Brain microvascular endothelial cell (primary cell): ENCODE measurements at regions not wholly inside any gene's neighbourhood (a gene's known extent, or its start where the extent isn't known, plus 50 kb on each side); places are given as distances from the start of the nearest gene placed in this dataset.

Experiments
- DNase-seq: peaks from one replicate; pipeline ENCODE4 v3.0.0-alpha.2; 2020
- H3K27ac ChIP-seq: fragments of 250-450 bp; sonication (Bioruptor Pico); 2 replicates; pipeline ENCODE4 v1.5.1; 2020; ENCODE audit warnings: mild to moderate bottlenecking, moderate library complexity
- H3K27me3 ChIP-seq: fragments of 250-450 bp; sonication (Bioruptor Pico); replicated peaks from 2 replicates; pipeline ENCODE4 v1.5.1; 2020; ENCODE audit warnings: mild to moderate bottlenecking
- H3K36me3 ChIP-seq: fragments of 250-450 bp; sonication (Bioruptor Pico); replicated peaks from 2 replicates; pipeline ENCODE4 v1.5.1; 2020; ENCODE audit warnings: mild to moderate bottlenecking
- H3K4me3 ChIP-seq: 2 replicates; pipeline ENCODE4 v1.5.1; 2011; ENCODE audit warnings: low read depth, mild to moderate bottlenecking, control low read depth, low read length, moderate library complexity
- CTCF ChIP-seq: IDR thresholded peaks from 2 replicates; pipeline ENCODE4 v1.5.1; 2011; ENCODE audit warnings: low read depth, mild to moderate bottlenecking, moderate library complexity, low read length, control low read depth, inconsistent platforms; ENCODE audit errors: missing control alignments
- in situ Hi-C: cut with HindIII; loops from 2 replicates; pipeline ENCODE4 v1.10.0; 2017; ENCODE audit warnings: low sequenced_read_pairs, low pct_ligation_motif_present

DNA sequence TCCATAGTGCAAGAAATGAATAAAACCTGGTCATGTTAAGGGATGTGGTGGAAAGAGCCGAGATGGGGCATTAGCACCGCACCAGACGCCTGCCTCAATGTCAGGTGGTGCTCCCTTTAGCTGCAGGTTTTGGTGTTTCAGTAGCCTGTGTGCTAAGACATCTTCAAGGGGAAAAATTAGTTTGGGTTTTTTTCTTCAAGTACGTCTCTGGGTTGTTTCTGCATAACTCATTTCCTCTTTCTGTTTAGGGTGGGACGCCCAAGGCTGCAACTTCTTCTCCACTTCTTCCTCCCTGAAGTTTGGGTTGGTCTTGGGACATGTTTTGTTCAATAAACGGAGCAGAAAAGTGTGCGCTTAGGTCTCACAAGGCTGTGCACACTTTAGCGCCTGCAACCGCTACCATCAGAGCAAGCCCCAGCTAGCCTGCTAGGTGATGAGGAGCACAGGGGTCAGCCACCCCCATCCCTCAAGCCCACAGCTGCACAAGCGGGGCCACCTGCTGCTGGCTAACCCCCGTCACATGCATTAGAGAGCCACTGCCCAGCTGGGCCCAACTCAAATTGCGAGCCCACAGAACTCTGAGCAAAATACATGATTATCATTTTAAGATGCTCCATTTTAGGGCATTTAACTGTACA is 1495.7 kb downstream of the TBC1D22A start:
- no peak for TF ChIP-seq CTCF
- DNase-seq = no peak
- H3K36me3 ChIP-seq = no peaks in the 10 kb centered on the region
- no peaks in the 10 kb centered on the region for H3K27me3 ChIP-seq
- in situ Hi-C loops = no loop called here
- no peak overlapping the region for H3K4me3 ChIP-seq
- no peak overlapping the region for H3K27ac ChIP-seq

DNA sequence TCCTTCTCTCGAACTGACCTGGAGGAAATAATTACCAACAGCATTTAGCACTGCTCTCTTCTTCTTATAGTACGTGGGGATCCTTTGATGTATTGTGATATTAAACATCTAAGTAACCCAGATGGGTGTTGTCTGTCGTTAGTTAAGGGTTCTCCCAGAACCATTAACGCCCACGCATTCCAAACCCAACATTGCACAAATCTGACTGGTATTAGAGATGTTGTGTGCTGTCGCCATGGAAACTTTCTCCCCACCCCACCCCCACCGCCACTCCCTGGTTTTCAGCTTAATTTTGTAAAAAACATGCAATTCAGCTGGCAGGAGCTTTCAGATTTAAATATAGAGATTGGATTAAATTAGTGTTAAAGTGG is 1495.2 kb downstream of the TBC1D22A start:
- in situ Hi-C loops = no loop called here
- Histone ChIP-seq H3K27me3 (no peaks in the 10 kb centered on the region), H3K36me3 (no peaks in the 10 kb centered on the region), H3K27ac (no peak overlapping the region), H3K4me3 (no peak overlapping the region)
- no peak for DNase-seq
- no peak for TF ChIP-seq CTCF

GRCh38 chr22:48256776-48257684 is 1494.6 kb downstream of the TBC1D22A start:
- DNase-seq = no peak
- no peak overlapping the region for H3K4me3 ChIP-seq
- no peaks in the 10 kb centered on the region for H3K36me3 ChIP-seq
- no peaks in the 10 kb centered on the region for H3K27me3 ChIP-seq
- H3K27ac ChIP-seq = no peak overlapping the region
- in situ Hi-C loops = no loop called here
- no peak for TF ChIP-seq CTCF

GRCh38 chr22:48256041-48256739 is 1493.7 kb downstream of the TBC1D22A start:
- Histone ChIP-seq H3K36me3 (no peaks in the 10 kb centered on the region), H3K27me3 (no peaks in the 10 kb centered on the region), H3K4me3 (no peak overlapping the region), H3K27ac (no peak overlapping the region)
- DNase-seq = no peak
- no peak for TF ChIP-seq CTCF
- in situ Hi-C loops = no loop called here

- no peaks in the 10 kb centered on the region for H3K27me3 ChIP-seq
- in situ Hi-C loops = no loop called here
- TF ChIP-seq CTCF = no peak
- no peak for DNase-seq
- H3K27ac ChIP-seq = no peak overlapping the region
- H3K36me3 ChIP-seq = no peaks in the 10 kb centered on the region
- no peak overlapping the region for H3K4me3 ChIP-seq
Observed at GRCh38 chr22:48254311-48254873, 1491.9 kb downstream of the TBC1D22A start.
